ENCODE measurements at regions not wholly inside any gene's neighbourhood (a gene's known extent, or its start where the extent isn't known, plus 50 kb on each side); places are given as distances from the start of the nearest gene placed in this dataset.

GRCh38 chr18:56542476-56542875 is 95.9 kb downstream of the TXNL1 start:
- TF ChIP-seq CTCF (IDR thresholded peaks at IDR 0.05): no peak
- no peak for TF ChIP-seq POLR2A (IDR thresholded peaks at IDR 0.05)
